Lung (tissue), 11 donors: ENCODE measurements at regions not wholly inside any gene's neighbourhood (a gene's known extent, or its start where the extent isn't known, plus 50 kb on each side); places are given as distances from the start of the nearest gene placed in this dataset.

Experiments
- ATAC-seq: fragments of 200-7000 bp; cut with Tn5 transposase; one replicate; pipeline ENCODE4 v1.9.1; 2020; ENCODE audit warnings: moderate number of reproducible peaks; ENCODE audit not compliant: insufficient read depth, low FRiP score
- DNase-seq, 3 donors: peaks; one replicate each; pipeline ENCODE4 v3.0.0-alpha.2; 2013 to 2017
- H3K27ac ChIP-seq, 2 donors: one replicate each; pipeline ENCODE4 v1.5.1; 2013; ENCODE audit warnings: mild to moderate bottlenecking in 2 of 2, moderate library complexity in 2 of 2, control low read depth in 1 of 2, inconsistent platforms in 1 of 2, low read depth in 1 of 2, low read length in 1 of 2
- H3K27me3 ChIP-seq, 3 donors: one replicate each; pipeline ENCODE4 v1.5.1; 2013; ENCODE audit warnings: low read length in 2 of 3; ENCODE audit not compliant: control insufficient read depth in 3 of 3, insufficient read depth in 3 of 3
- H3K36me3 ChIP-seq, 4 donors: one replicate each; pipeline ENCODE4 v1.5.1; 2013; ENCODE audit warnings: low read length in 4 of 4, mild to moderate bottlenecking in 1 of 4, moderate library complexity in 1 of 4; ENCODE audit not compliant: control insufficient read depth in 4 of 4, insufficient read depth in 4 of 4
- H3K4me1 ChIP-seq, 5 donors: one replicate each; pipeline ENCODE4 v1.5.1; 2013; ENCODE audit warnings: low read length in 5 of 5, mild to moderate bottlenecking in 2 of 5, moderate library complexity in 1 of 5; ENCODE audit not compliant: control insufficient read depth in 5 of 5, insufficient read depth in 5 of 5
- H3K4me3 ChIP-seq: one replicate; pipeline ENCODE4 v1.5.1; 2013; ENCODE audit warnings: mild to moderate bottlenecking, control low read depth, moderate library complexity
- H3K9ac ChIP-seq, 2 donors: one replicate each; pipeline ENCODE4 v1.5.1; 2013; ENCODE audit warnings: low read length in 2 of 2, control low read depth in 1 of 2; ENCODE audit not compliant: insufficient read depth in 1 of 2
- H3K9me3 ChIP-seq, 4 donors: one replicate each; pipeline ENCODE4 v1.5.1; 2013; ENCODE audit warnings: low read length in 3 of 4, mild to moderate bottlenecking in 1 of 4, moderate library complexity in 1 of 4; ENCODE audit not compliant: control insufficient read depth in 4 of 4, insufficient read depth in 3 of 4
- CTCF ChIP-seq: IDR thresholded peaks from 2 replicates; pipeline ENCODE4 v1.5.1; 2012; ENCODE audit warnings: mild to moderate bottlenecking; ENCODE audit errors: control extremely low read depth, extremely low read depth
- WGBS, 2 donors: extraction: QIAGEN DNeasy Blood & Tissue Kit; methylation state at CpG; one replicate each; pipeline ENCODE4 v1.1.7; 2013; 5-methylcytosine and 5-hydroxymethylcytosine counted together
- donor health status: control.
- donor health status: control.
- donor health status: Bipolar disorder and iron deficiency.
- donor health status: healthy.
- donor health status: DM: yes; HTN: yes; CAD: no.

DNA sequence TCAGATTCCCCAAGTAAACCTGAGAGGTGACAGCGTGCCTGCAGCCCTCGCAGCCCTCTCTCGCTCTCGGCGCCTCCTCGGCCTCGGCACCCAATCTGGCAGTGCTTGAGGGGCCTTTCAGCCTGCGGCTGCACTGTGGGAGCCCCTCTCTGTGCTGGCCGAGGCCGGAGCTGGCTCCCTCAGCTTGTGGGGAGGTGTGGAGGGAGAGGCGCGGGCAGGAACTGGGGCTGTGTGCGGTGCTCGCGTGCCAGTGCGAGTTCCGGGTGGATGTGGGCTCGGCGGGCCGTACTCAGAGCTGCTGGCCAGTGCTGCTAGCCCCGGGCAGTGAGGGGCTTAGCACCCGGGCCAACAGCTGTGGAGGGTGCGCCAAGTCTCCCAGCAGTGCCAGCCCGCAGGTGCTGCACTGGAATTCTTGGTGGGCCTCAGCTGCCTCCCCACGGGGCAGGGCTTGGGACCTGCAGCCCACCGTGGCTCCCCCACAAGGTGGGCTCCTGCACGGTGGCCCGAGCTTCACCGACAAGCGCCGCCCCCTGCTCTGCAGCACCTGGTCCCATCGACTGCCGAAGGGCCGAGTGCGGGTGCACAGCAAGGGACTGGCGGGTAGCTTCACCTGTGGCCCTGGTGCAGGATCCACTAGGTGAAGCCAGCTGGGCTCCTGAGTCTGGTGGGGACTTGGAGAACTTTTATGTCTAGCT is 809.7 kb upstream of the ADGRB3 start:
- Histone ChIP-seq H3K4me3 (no peak overlapping the region), H3K27me3 (no peaks in the 10 kb centered on the region), H3K9ac (no peak overlapping the region), H3K36me3 (no peaks in the 10 kb centered on the region), H3K9me3 (peaks cover 0 to 6% (median 1%) of the 10 kb centered on the region in 4 donors), H3K4me1 (no peaks in the 10 kb centered on the region), H3K27ac (no peak overlapping the region)
- no peak for TF ChIP-seq CTCF
- whole genome bisulfite sequencing, 2 donors: 92 to 94% methylated on average over 28 to 36 of the region's 36 CpGs
- ATAC-seq (no peak), DNase-seq (no peak)

GRCh38 chr6:67818322-67818721 is 816.8 kb upstream of the ADGRB3 start:
- no peaks in the 10 kb centered on the region for H3K4me1 ChIP-seq
- no peak for TF ChIP-seq CTCF
- H3K27me3 ChIP-seq: no peaks in the 10 kb centered on the region
- no peak overlapping the region for H3K4me3 ChIP-seq
- ATAC-seq (no peak), DNase-seq (no peak)
- peaks cover 0 to 2% (median 0%) of the 10 kb centered on the region in 4 donors for H3K9me3 ChIP-seq
- WGBS, 2 donors: 68 to 85% methylated on average over 2 of the region's 2 CpGs
- H3K27ac ChIP-seq: no peak overlapping the region
- no peak overlapping the region for H3K9ac ChIP-seq
- H3K36me3 ChIP-seq: no peaks in the 10 kb centered on the region

- ATAC-seq (no peak), DNase-seq (no peak)
- Histone ChIP-seq H3K36me3 (no peaks in the 10 kb centered on the region), H3K9ac (no peak overlapping the region), H3K9me3 (peaks cover 0 to 6% (median 3%) of the 10 kb centered on the region in 4 donors), H3K27ac (no peak overlapping the region), H3K4me1 (no peaks in the 10 kb centered on the region), H3K4me3 (no peak overlapping the region), H3K27me3 (no peaks in the 10 kb centered on the region)
- 57 to 67% methylated on average over 2 of the region's 2 CpGs for WGBS, 2 donors
- no peak for TF ChIP-seq CTCF
Observed at GRCh38 chr6:67815623-67816022, 819.5 kb upstream of the ADGRB3 start.

DNA sequence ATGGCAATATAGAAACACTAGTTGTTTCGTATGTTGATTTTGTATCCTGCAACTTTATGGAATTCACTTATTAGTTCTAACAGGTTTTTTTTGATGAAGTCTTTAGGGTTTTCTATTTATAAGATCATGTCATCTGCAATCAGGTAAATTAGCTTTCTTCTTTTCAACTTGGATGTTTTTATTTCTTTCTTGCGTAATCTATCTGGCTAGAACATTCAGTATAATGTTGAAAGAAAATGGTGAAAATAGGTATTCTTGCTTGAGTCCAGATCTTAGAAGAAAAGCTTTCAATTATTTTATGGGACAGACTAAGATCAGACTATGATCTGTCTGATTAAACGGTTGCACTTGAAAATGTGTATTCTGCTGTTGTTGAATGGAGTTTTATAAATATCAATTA is 820.8 kb upstream of the ADGRB3 start:
- Histone ChIP-seq H3K4me3 (no peak overlapping the region), H3K27me3 (no peaks in the 10 kb centered on the region), H3K9ac (no peak overlapping the region), H3K36me3 (no peaks in the 10 kb centered on the region), H3K9me3 (peaks cover 0 to 6% (median 1%) of the 10 kb centered on the region in 4 donors), H3K27ac (no peak overlapping the region), H3K4me1 (no peaks in the 10 kb centered on the region)
- no peak for TF ChIP-seq CTCF
- 85 to 94% methylated on average over 3 of the region's 3 CpGs for WGBS, 2 donors
- DNase-seq (no peak), ATAC-seq (no peak)
